SK-N-SH (cell line): ENCODE measurements at regions not wholly inside any gene's neighbourhood (a gene's known extent, or its start where the extent isn't known, plus 50 kb on each side); places are given as distances from the start of the nearest gene placed in this dataset.

Source experiments
- CTCF ChIA-PET: fragments of 300-600, 350-600 bp; formaldehyde crosslinking; extraction: SDS; loops from one replicate; lab custom pipeline; 2021; lab: Yijun Ruan, JAX
- POLR2A ChIA-PET: fragments of 350-600 bp; sonication (Branson Sonifier 250); formaldehyde crosslinking; extraction: SDS; loops from one replicate; lab custom pipeline; 2020; ENCODE audit warnings: antibody characterized with exemption, inconsistent platforms; lab: Yijun Ruan, JAX
- DNase-seq: peaks from one replicate; pipeline ENCODE4 v3.0.0; 2012
- H2AFZ ChIP-seq: fragments of 200-600 bp; sonication (generic); 2 replicates; pipeline ENCODE4 v1.8.1; 2016; ENCODE audit warnings: antibody characterized with exemption, mild to moderate bottlenecking, low read depth
- H3F3A ChIP-seq: fragments of 200-600 bp; sonication (generic); replicated peaks from 2 replicates; pipeline ENCODE3; 2016; ENCODE audit warnings: antibody characterized with exemption, mild to moderate bottlenecking; ENCODE audit not compliant: insufficient read depth
- H3K27ac ChIP-seq, 2 experiments: fragments of 200-500 bp in 1 of 2; fragments of 200-600 bp in 1 of 2; sonication (Bioruptor generic) in 1 of 2; sonication (generic), shearing (Covaris generic) in 1 of 2; 2 replicates each; pipeline versions ENCODE4 v1.5.1 to v1.6.1; 2014 to 2016; ENCODE audit warnings: low read depth in 2 of 2, inconsistent platforms in 1 of 2, low read length in 1 of 2, mild to moderate bottlenecking in 1 of 2, mixed read lengths in 1 of 2
- H3K27me3 ChIP-seq: fragments of 200-600 bp; sonication (generic), shearing (Covaris generic); 2 replicates; pipeline ENCODE4 v1.6.1; 2016; ENCODE audit warnings: mixed run types; ENCODE audit not compliant: insufficient read depth
- H3K36me3 ChIP-seq, 2 experiments: fragments of 200-500 bp in 1 of 2; fragments of 200-600 bp in 1 of 2; sonication (Bioruptor generic) in 1 of 2; sonication (generic) in 1 of 2; replicated peaks in 1 of 2; 2 replicates each; pipeline versions ENCODE3 to v1.5.1; 2014 to 2016; ENCODE audit warnings: low read length in 1 of 2, mild to moderate bottlenecking in 1 of 2; ENCODE audit not compliant: insufficient read depth in 2 of 2, control insufficient read depth in 1 of 2
- H3K4me1 ChIP-seq, 2 experiments: fragments of 200-500 bp in 1 of 2; fragments of 200-600 bp in 1 of 2; sonication (Bioruptor generic) in 1 of 2; sonication (generic), shearing (Covaris generic) in 1 of 2; 2 replicates each; pipeline versions ENCODE4 v1.5.1 to v1.6.1; 2014 to 2016; ENCODE audit warnings: low read depth in 1 of 2, low read length in 1 of 2, mixed run types in 1 of 2; ENCODE audit not compliant: insufficient read depth in 2 of 2, control insufficient read depth in 1 of 2
- H3K4me2 ChIP-seq: fragments of 200-600 bp; sonication (generic), shearing (Covaris generic); 2 replicates; pipeline ENCODE4 v1.6.1; 2017; ENCODE audit warnings: mixed run types
- H3K4me3 ChIP-seq, 2 experiments: fragments of 200-500 bp in 1 of 2; fragments of 200-600 bp in 1 of 2; sonication (Bioruptor generic) in 1 of 2; sonication (generic), shearing (Covaris generic) in 1 of 2; 2 replicates each; pipeline versions ENCODE4 v1.5.1 to v1.8.1; 2014 to 2016; ENCODE audit warnings: low read depth in 2 of 2, inconsistent platforms in 1 of 2, low read length in 1 of 2, mild to moderate bottlenecking in 1 of 2, mixed read lengths in 1 of 2, moderate library complexity in 1 of 2
- H3K79me2 ChIP-seq: fragments of 200-600 bp; sonication (generic); 2 replicates; pipeline ENCODE4 v1.8.1; 2017; ENCODE audit warnings: mild to moderate bottlenecking; ENCODE audit not compliant: insufficient read depth
- H3K9ac ChIP-seq: fragments of 200-600 bp; sonication (generic); 2 replicates; pipeline ENCODE4 v1.6.1; 2017; ENCODE audit warnings: mixed run types
- H3K9me2 ChIP-seq: fragments of 200-600 bp; sonication (generic); 2 replicates; pipeline ENCODE4 v1.6.1; 2017; ENCODE audit warnings: mixed run types
- H3K9me3 ChIP-seq: fragments of 200-600 bp; sonication (generic); 2 replicates; pipeline ENCODE4 v1.6.1; 2017; ENCODE audit warnings: mixed run types, mild to moderate bottlenecking, moderate library complexity
- H4K20me1 ChIP-seq: fragments of 200-600 bp; sonication (generic); 2 replicates; pipeline ENCODE4 v1.6.1; 2017; ENCODE audit warnings: mild to moderate bottlenecking, mixed run types; ENCODE audit not compliant: insufficient read depth
- CHD2 ChIP-seq: fragments of 150-350 bp; IDR thresholded peaks from 2 replicates; pipeline ENCODE4 v1.6.1; 2018; ENCODE audit warnings: low read length; ENCODE audit not compliant: partially characterized antibody
- CTCF ChIP-seq: fragments of 200-600 bp; sonication (generic); IDR thresholded peaks from 2 replicates; pipeline ENCODE4 v1.6.1; 2017; ENCODE audit warnings: antibody characterized with exemption, mild to moderate bottlenecking, moderate library complexity
- EP300 ChIP-seq, 2 experiments: IDR thresholded peaks; 2 replicates each; pipeline versions ENCODE4 v1.4.0 to v1.6.1; 2012; ENCODE audit warnings: borderline replicate concordance in 1 of 2, low read depth in 1 of 2, low read length in 1 of 2
- EZH2phosphoT487 ChIP-seq: fragments of 200-600 bp; sonication (generic); IDR thresholded peaks from 2 replicates; pipeline ENCODE4 v1.6.1; 2017; ENCODE audit warnings: low read depth, mixed run types, mild to moderate bottlenecking, antibody characterized with exemption, moderate library complexity, borderline replicate concordance
- FOSL2 ChIP-seq: IDR thresholded peaks from 2 replicates; pipeline ENCODE4 v1.4.0; 2012; ENCODE audit warnings: low read depth, mild to moderate bottlenecking, moderate library complexity, borderline replicate concordance
- GABPA ChIP-seq: IDR thresholded peaks from 2 replicates; pipeline ENCODE4 v1.4.0; 2012; ENCODE audit warnings: low read depth, mild to moderate bottlenecking
- JUND ChIP-seq: IDR thresholded peaks from 2 replicates; pipeline ENCODE4 v1.4.0; 2012
- MEF2A ChIP-seq: IDR thresholded peaks from 2 replicates; pipeline ENCODE4 v1.4.0; 2012; ENCODE audit warnings: low read depth, borderline replicate concordance
- NFIC ChIP-seq: IDR thresholded peaks from 2 replicates; pipeline ENCODE4 v1.4.0; 2012; ENCODE audit warnings: borderline replicate concordance
- POLR2AphosphoS5 ChIP-seq: IDR thresholded peaks from 2 replicates; pipeline ENCODE4 v1.6.1; 2012; ENCODE audit warnings: low read depth, low read length
- RAD21 ChIP-seq: IDR thresholded peaks from 2 replicates; pipeline ENCODE4 v1.6.1; 2012; ENCODE audit warnings: mild to moderate bottlenecking, low read length
- RFX5 ChIP-seq: IDR thresholded peaks from 2 replicates; pipeline ENCODE4 v1.6.1; 2012; ENCODE audit warnings: mild to moderate bottlenecking, improper control_type of control experiment, low read length
- RXRA ChIP-seq: IDR thresholded peaks from 2 replicates; pipeline ENCODE4 v1.4.0; 2012; ENCODE audit warnings: low read depth, mild to moderate bottlenecking, borderline replicate concordance
- TAF1 ChIP-seq: IDR thresholded peaks from 2 replicates; pipeline ENCODE4 v1.6.1; 2012; ENCODE audit warnings: low read depth, mild to moderate bottlenecking, low read length, moderate library complexity, borderline replicate concordance
- TCF12 ChIP-seq: IDR thresholded peaks from 2 replicates; pipeline ENCODE4 v1.4.0; 2012
- USF2 ChIP-seq: fragments of 150-350 bp; IDR thresholded peaks from 2 replicates; pipeline ENCODE4 v1.6.1; 2017; ENCODE audit warnings: antibody characterized with exemption, low read length, low read depth, borderline replicate concordance
- YY1 ChIP-seq: IDR thresholded peaks from 2 replicates; pipeline ENCODE4 v1.4.0; 2012; ENCODE audit warnings: low read depth, mild to moderate bottlenecking
- ZBTB33 ChIP-seq: IDR thresholded peaks from 2 replicates; pipeline ENCODE4 v1.4.0; 2012; ENCODE audit warnings: low read depth, borderline replicate concordance
- WGBS: methylation state at CpG from one replicate; pipeline ENCODE4 v1.1.6; 2017; ENCODE audit warnings: low lambda C conversion rate; 5-methylcytosine and 5-hydroxymethylcytosine counted together
- TF ChIP-seq, protein P1 (sequence below): IDR thresholded peaks from 2 replicates; pipeline ENCODE4; 2012
- TF ChIP-seq, protein P2 (sequence below): IDR thresholded peaks from 2 replicates; pipeline ENCODE4 v1.4.0; 2012; ENCODE audit warnings: low read depth, borderline replicate concordance

DNA sequence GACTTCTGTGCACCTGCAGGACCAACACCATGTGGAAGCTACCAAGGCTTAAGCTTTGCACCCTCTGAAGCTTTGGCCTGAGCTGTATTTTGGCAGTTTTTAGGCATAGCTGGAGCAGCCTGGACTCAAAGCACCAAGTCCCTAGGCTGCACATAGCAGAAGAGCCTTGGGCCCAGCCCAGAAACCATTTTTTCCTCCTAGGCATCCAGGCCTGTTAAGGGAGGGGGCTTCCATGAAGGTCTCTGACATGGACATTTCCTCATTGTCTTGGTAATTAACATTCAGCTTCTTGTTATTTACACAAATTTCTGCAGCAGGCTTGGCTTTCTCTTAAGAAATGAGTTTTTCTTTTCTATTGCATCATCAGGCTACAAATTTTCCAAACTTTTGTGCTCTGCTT is 475.8 kb upstream of the FLRT2 start (continued):
- TF ChIP-seq CHD2, result no peak
- TF ChIP-seq, protein P1, sequence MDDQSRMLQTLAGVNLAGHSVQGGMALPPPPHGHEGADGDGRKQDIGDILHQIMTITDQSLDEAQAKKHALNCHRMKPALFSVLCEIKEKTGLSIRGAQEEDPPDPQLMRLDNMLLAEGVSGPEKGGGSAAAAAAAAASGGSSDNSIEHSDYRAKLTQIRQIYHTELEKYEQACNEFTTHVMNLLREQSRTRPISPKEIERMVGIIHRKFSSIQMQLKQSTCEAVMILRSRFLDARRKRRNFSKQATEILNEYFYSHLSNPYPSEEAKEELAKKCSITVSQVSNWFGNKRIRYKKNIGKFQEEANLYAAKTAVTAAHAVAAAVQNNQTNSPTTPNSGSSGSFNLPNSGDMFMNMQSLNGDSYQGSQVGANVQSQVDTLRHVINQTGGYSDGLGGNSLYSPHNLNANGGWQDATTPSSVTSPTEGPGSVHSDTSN, result no peak

GRCh38 chr14:85056267-85056666 is 473.7 kb upstream of the FLRT2 start:
- 13% methylated on average over 1 of the region's 1 CpG for WGBS
- no peaks in the 10 kb centered on the region for H4K20me1 ChIP-seq
- no peak overlapping the region for H3K4me2 ChIP-seq
- no peak overlapping the region for H3K9ac ChIP-seq
- no peaks in the 10 kb centered on the region for H3K9me2 ChIP-seq
- H3F3A ChIP-seq, result no peaks in the 10 kb centered on the region
- no peak for TF ChIP-seq MEF2A
- TF ChIP-seq RAD21, result no peak
- TF ChIP-seq TCF12, result no peak
- no peak for TF ChIP-seq RFX5
- no peak for TF ChIP-seq USF2
- POLR2A ChIA-PET, result no interaction called here
- CTCF ChIA-PET, result no interaction called here
- H2AFZ ChIP-seq, result no peak overlapping the region
- H3K27me3 ChIP-seq, result no peaks in the 10 kb centered on the region
- H3K27ac ChIP-seq, result no peak overlapping the region
- no peaks in the 10 kb centered on the region for H3K79me2 ChIP-seq
- H3K36me3 ChIP-seq, result no peaks in the 10 kb centered on the region
- H3K9me3 ChIP-seq, result no peaks in the 10 kb centered on the region
- no peak for DNase-seq
- no peak overlapping the region for H3K4me3 ChIP-seq
- no peaks in the 10 kb centered on the region for H3K4me1 ChIP-seq

- POLR2A ChIA-PET, result no interaction called here
- TF ChIP-seq JUND (no peak), TAF1 (no peak), YY1 (no peak), NFIC (no peak), RXRA (no peak), CHD2 (no peak), CTCF (no peak), ZBTB33 (no peak), POLR2AphosphoS5 (no peak), FOSL2 (no peak), EZH2phosphoT487 (no peak), EP300 (IDR thresholded peaks at IDR 0.05; ENCODE audit: borderline replicate concordance in 1 of 2, low read depth in 1 of 2, low read length in 1 of 2) (no peak), GABPA (no peak)
- TF ChIP-seq, protein P2, sequence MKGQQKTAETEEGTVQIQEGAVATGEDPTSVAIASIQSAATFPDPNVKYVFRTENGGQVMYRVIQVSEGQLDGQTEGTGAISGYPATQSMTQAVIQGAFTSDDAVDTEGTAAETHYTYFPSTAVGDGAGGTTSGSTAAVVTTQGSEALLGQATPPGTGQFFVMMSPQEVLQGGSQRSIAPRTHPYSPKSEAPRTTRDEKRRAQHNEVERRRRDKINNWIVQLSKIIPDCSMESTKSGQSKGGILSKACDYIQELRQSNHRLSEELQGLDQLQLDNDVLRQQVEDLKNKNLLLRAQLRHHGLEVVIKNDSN, result no peak
Measured at GRCh38 chr14:85057221-85057620, 472.7 kb upstream of the FLRT2 start.

More at GRCh38 chr14:85057221-85057620, 472.7 kb upstream of the FLRT2 start:
- Histone ChIP-seq H4K20me1 (no peaks in the 10 kb centered on the region), H3K27me3 (no peaks in the 10 kb centered on the region), H3K36me3 (no peaks in the 10 kb centered on the region), H3K9me2 (no peaks in the 10 kb centered on the region), H3K4me3 (no peak overlapping the region), H3K4me2 (no peak overlapping the region), H3K4me1 (no peaks in the 10 kb centered on the region), H3K27ac (no peak overlapping the region), H3K9ac (no peak overlapping the region), H3K79me2 (no peaks in the 10 kb centered on the region), H2AFZ (no peak overlapping the region), H3K9me3 (no peaks in the 10 kb centered on the region), H3F3A (no peaks in the 10 kb centered on the region)
- 23% methylated on average over 7 of the region's 7 CpGs for WGBS
- no peak for DNase-seq
- CTCF ChIA-PET, result no interaction called here
